H1 (cell line): ENCODE measurements at regions not wholly inside any gene's neighbourhood (a gene's known extent, or its start where the extent isn't known, plus 50 kb on each side); places are given as distances from the start of the nearest gene placed in this dataset.

Experiments
- BACH1 ChIP-seq: IDR thresholded peaks from 2 replicates; pipeline ENCODE4 v1.6.1; 2012; ENCODE audit warnings: low read length, improper control_type of control experiment
- FOSL1 ChIP-seq: IDR thresholded peaks from 2 replicates; pipeline ENCODE4 v1.6.1; 2011; ENCODE audit warnings: mild to moderate bottlenecking, low read depth, low read length, moderate library complexity; ENCODE audit not compliant: insufficient read depth
- KDM1A ChIP-seq: fragments of 200-600, 300-600 bp; sonication (generic); IDR thresholded peaks from 2 replicates; pipeline ENCODE4 v1.7.1; 2016; ENCODE audit warnings: mild to moderate bottlenecking, low read length, borderline replicate concordance
- SIRT6 ChIP-seq: IDR thresholded peaks from one replicate; pipeline ENCODE4 v1.7.1; 2012; ENCODE audit warnings: low read length, inconsistent platforms
- TBP ChIP-seq: IDR thresholded peaks from 2 replicates; pipeline ENCODE4 v1.6.1; 2011; ENCODE audit warnings: low read depth, low read length, improper control_type of control experiment

DNA sequence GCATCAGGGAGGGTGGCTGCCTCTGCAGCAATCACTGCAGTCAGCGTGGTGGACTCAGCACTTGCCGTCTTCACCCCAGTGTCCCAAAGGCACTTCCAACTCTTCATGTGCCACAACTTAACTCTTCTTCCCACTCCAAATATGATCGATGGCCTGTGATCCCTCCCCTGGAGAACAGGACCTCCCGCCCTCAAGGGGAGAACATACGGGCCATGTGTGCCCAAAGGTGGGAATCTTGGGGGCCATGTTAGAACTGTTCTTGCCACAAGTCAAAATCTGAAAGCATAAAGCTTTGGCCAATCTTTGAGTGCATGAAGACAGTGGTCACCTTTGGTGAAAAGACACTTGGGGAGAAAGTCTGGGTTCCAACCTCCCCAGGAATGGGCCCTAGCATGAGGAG is 368.5 kb upstream of the MGMT start (continued):
- no peak for TF ChIP-seq TBP
- TF ChIP-seq KDM1A, result no peak
- no peak for TF ChIP-seq FOSL1
- no peak for TF ChIP-seq BACH1
- TF ChIP-seq SIRT6, result no peak
